ENCODE measurements at regions not wholly inside any gene's neighbourhood (a gene's known extent, or its start where the extent isn't known, plus 50 kb on each side); places are given as distances from the start of the nearest gene placed in this dataset.
"Not testable (repeated sequence)": the region's sequence is repeated elsewhere in the genome, so short reads cannot be mapped to it uniquely, and the experiment has no call there.

DNA sequence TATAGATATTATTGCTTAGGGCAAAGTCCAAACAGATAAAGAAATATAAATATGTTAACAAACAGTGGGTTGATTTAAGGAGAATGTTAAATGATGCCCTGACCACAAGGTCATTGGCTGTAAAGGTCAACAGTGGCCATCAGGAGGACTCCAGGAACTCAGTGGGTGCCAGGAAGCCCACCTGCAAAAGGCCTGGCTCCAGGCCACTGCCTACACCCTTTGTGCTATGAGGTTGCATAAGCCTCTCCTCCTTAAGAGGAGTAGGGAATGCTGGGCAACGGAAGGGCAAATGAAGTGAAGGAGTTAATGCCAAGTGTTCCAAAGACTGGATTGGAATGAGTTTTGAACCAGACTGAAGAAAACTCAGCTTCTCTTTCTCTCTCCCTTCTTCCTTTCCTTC is 73.3 kb upstream of the ALX4 start:
- no peak overlapping the region for H3K27ac Mint-ChIP-seq (ENCODE audit: unreplicated experiment)
- H3K4me3 Mint-ChIP-seq (ENCODE audit: unreplicated experiment): no peak overlapping the region
- no peaks in the 10 kb centered on the region for H3K9me3 Mint-ChIP-seq (ENCODE audit: low read depth)
- H3K27me3 Mint-ChIP-seq (ENCODE audit: low read depth): peaks cover 53% of the 10 kb centered on the region
- DNase-seq (ENCODE audit: low spot score): no peak
- no peaks in the 10 kb centered on the region for H3K4me1 Mint-ChIP-seq (ENCODE audit: low read depth)
- no peaks in the 10 kb centered on the region for H3K36me3 Mint-ChIP-seq (ENCODE audit: low read depth)
- TF ChIP-seq, protein P1, sequence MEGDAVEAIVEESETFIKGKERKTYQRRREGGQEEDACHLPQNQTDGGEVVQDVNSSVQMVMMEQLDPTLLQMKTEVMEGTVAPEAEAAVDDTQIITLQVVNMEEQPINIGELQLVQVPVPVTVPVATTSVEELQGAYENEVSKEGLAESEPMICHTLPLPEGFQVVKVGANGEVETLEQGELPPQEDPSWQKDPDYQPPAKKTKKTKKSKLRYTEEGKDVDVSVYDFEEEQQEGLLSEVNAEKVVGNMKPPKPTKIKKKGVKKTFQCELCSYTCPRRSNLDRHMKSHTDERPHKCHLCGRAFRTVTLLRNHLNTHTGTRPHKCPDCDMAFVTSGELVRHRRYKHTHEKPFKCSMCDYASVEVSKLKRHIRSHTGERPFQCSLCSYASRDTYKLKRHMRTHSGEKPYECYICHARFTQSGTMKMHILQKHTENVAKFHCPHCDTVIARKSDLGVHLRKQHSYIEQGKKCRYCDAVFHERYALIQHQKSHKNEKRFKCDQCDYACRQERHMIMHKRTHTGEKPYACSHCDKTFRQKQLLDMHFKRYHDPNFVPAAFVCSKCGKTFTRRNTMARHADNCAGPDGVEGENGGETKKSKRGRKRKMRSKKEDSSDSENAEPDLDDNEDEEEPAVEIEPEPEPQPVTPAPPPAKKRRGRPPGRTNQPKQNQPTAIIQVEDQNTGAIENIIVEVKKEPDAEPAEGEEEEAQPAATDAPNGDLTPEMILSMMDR (IDR thresholded peaks at IDR 0.05): no peak

DNA sequence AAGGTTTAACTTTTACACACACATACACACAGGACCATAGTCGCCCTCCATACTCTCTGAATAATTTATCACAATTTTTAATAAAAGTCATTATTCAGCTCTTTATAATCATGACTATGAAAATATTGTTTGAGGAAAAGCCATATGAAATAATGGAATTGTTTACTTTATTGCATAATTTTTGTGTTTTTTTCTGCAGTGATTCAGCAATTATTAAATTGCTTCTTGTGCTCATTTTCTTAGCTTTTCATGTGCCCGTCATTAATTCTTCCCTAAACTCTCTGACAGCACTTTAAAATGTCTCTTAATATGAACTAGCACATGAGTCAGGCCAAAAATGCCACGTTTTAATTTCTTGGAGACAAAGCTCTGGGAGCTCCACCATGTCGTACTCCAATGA is 77.5 kb upstream of the ALX4 start:
- Mint-ChIP-seq H3K4me1 (ENCODE audit: low read depth) (no peaks in the 10 kb centered on the region), H3K9me3 (ENCODE audit: low read depth) (peaks cover 7% of the 10 kb centered on the region), H3K4me3 (ENCODE audit: unreplicated experiment) (no peak overlapping the region), H3K36me3 (ENCODE audit: low read depth) (no peaks in the 10 kb centered on the region), H3K27me3 (ENCODE audit: low read depth) (peaks cover 63% of the 10 kb centered on the region), H3K27ac (ENCODE audit: unreplicated experiment) (no peak overlapping the region)
- TF ChIP-seq, protein P1 (IDR thresholded peaks at IDR 0.05): no peak
- DNase-seq (ENCODE audit: low spot score): no peak

DNA sequence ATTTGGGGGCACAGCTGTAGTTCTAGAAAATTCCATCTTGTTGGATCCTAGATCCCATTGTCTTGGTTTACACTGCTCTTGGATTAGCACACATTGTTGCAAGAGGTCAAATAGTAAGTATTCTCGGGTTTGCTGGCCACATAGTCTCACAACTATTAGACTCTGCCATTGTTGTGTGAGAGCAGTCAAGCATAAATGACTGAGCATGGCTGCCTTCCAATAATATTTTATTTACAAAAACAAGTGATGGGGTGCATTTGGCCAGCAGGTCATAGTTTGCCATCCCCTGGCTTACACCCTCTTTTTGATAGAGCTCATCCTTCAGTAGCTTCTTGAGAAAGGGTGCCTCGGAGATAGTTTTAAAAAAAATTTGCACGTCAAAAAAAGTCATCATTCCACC is 77.9 kb upstream of the ALX4 start:
- Mint-ChIP-seq H3K4me1 (ENCODE audit: low read depth) (no peaks in the 10 kb centered on the region), H3K4me3 (ENCODE audit: unreplicated experiment) (no peak overlapping the region), H3K36me3 (ENCODE audit: low read depth) (no peaks in the 10 kb centered on the region), H3K27me3 (ENCODE audit: low read depth) (peaks cover 62% of the 10 kb centered on the region), H3K27ac (ENCODE audit: unreplicated experiment) (no peak overlapping the region), H3K9me3 (ENCODE audit: low read depth) (peaks cover 7% of the 10 kb centered on the region)
- TF ChIP-seq, protein P1 (IDR thresholded peaks at IDR 0.05): no peak
- DNase-seq (ENCODE audit: low spot score): no peak

DNA sequence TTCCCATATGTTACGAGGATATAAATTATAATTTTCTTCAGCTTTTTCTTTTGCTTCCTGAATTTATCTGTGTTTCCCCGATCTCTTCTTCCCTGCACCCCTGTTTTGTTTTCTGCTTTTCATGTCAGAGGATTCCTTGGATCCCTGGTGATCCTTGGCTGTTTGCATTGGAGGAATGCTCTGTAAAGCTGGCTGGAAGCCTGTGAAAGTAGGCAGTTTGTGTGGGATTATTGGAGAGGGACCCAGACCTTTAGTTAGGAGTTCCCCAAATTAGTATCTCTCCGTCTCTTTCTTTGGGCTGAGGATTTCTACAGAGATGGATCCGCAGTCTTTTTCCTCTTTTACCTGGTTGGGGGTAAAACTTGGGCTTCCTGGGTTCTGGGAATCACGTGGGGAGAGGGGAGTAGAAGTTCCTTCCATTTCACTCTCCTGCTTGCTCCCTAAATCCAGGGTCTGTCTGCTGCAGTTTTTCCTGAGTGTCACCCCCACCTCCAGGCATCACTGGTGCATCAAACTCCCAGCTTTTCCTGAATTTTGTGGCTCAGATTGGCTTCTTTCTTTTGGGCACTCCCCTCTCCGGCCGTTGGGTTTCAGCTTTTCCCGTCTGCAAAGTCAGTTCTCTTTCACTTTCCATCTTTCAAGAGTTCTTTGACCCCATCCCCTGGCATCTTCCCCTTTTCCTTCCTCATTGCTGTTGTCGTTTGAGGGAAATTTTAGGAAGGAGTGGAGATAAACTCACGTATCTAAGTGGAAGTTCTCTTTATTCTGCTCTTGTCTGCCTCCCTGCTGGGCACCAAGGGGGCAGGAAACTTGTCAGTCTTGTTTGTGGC is 79.1 kb upstream of the ALX4 start:
- H3K36me3 Mint-ChIP-seq (ENCODE audit: low read depth): no peaks in the 10 kb centered on the region
- peaks cover 13% of the 10 kb centered on the region for H3K9me3 Mint-ChIP-seq (ENCODE audit: low read depth)
- H3K4me3 Mint-ChIP-seq (ENCODE audit: unreplicated experiment): no peak overlapping the region
- DNase-seq (ENCODE audit: low spot score): no peak
- peaks cover 60% of the 10 kb centered on the region for H3K27me3 Mint-ChIP-seq (ENCODE audit: low read depth)
- TF ChIP-seq, protein P1 (IDR thresholded peaks at IDR 0.05): no peak
- H3K27ac Mint-ChIP-seq (ENCODE audit: unreplicated experiment): no peak overlapping the region
- no peaks in the 10 kb centered on the region for H3K4me1 Mint-ChIP-seq (ENCODE audit: low read depth)

DNA sequence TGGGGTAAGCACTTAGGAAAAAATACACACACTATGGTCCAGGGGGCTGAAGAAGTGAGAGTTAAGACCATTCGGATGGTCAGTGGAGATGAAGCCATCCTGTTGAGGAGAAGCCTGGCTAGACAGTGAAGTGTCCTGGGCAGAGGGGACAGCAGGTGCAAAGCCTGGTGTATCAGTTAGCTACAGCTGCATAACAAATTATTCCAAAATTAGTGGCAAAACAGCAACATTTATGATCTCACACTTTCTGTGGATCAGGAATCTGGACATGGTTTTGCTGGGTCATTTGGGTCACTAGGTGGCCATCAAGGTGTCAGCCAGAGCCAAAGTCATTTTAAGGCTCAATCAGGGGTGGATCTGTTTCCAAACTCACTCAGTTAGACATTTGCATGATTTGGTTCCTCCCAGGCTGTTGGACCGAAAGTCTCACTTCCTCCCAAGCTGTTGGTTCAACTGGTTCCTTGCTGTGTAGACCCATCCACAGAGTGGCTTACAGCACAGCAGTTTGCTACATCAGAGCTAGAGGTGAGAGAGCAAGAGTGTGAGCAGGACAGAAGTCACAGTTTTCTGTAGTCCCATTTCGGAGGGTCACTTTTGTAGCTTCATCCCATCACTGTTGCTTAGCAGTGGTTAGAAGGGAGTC is 80.1 kb upstream of the ALX4 start:
- TF ChIP-seq, protein P1 (IDR thresholded peaks at IDR 0.05): no peak
- peaks cover 54% of the 10 kb centered on the region for H3K27me3 Mint-ChIP-seq (ENCODE audit: low read depth)
- H3K9me3 Mint-ChIP-seq (ENCODE audit: low read depth): peaks cover 23% of the 10 kb centered on the region
- no peak overlapping the region for H3K27ac Mint-ChIP-seq (ENCODE audit: unreplicated experiment)
- H3K36me3 Mint-ChIP-seq (ENCODE audit: low read depth): no peaks in the 10 kb centered on the region
- no peak for DNase-seq (ENCODE audit: low spot score)
- H3K4me3 Mint-ChIP-seq (ENCODE audit: unreplicated experiment): no peak overlapping the region
- no peaks in the 10 kb centered on the region for H3K4me1 Mint-ChIP-seq (ENCODE audit: low read depth)

DNA sequence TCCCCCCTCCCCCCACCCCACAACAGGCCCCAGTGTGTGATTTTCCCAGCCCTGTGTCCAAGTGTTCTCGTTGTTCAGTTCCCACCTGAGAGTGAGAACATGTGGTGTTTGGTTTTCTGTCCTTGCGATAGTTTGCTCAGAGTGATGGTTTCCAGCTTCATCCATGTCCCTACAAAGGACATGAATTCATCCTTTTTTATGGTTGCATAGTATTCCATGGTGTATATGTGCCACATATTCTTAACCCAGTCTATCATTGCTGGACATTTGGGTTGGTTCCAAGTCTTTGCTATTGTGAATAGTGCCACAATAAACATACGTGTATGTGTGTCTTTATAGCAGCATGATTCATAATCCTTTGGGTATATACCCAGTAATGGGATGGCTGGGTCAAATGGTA is 81.1 kb upstream of the ALX4 start:
- not testable (repeated sequence) for DNase-seq (ENCODE audit: low spot score); H3K4me3 Mint-ChIP-seq (ENCODE audit: unreplicated experiment); H3K27ac Mint-ChIP-seq (ENCODE audit: unreplicated experiment); H3K4me1 Mint-ChIP-seq (ENCODE audit: low read depth); H3K36me3 Mint-ChIP-seq (ENCODE audit: low read depth)
- Mint-ChIP-seq H3K9me3 (ENCODE audit: low read depth) (peaks cover 29% of the 10 kb centered on the region), H3K27me3 (ENCODE audit: low read depth) (peaks cover 52% of the 10 kb centered on the region)

DNA sequence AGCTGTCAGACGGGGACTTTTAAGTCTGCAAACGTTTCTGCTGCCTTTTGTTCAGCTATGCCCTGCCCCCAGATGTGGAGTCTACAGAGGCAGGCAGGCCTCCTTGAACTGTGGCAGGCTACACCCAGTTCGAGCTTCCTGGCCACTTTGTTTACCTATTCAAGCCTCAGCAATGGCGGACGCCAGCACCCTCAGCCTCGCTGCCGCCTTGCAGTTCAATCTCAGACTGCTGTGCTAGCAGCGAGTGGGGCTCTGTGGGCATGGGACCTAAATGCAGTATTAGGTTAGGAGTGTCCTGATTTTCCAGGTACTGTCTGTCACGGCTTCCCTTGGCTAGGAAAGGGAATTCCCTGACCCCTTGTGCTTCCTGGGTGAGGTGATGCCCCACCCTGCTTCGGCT is 86.8 kb upstream of the ALX4 start:
- Mint-ChIP-seq H3K27me3 (ENCODE audit: low read depth) (peaks cover 36% of the 10 kb centered on the region), H3K9me3 (ENCODE audit: low read depth) (peaks cover 22% of the 10 kb centered on the region)
- DNase-seq (ENCODE audit: low spot score); H3K27ac Mint-ChIP-seq (ENCODE audit: unreplicated experiment); H3K4me1 Mint-ChIP-seq (ENCODE audit: low read depth); H3K36me3 Mint-ChIP-seq (ENCODE audit: low read depth); H3K4me3 Mint-ChIP-seq (ENCODE audit: unreplicated experiment): not testable (repeated sequence)
